HG03060 (cell line): ENCODE measurements at regions not wholly inside any gene's neighbourhood (a gene's known extent, or its start where the extent isn't known, plus 50 kb on each side); places are given as distances from the start of the nearest gene placed in this dataset.
"Not testable (repeated sequence)": the region's sequence is repeated elsewhere in the genome, so short reads cannot be mapped to it uniquely, and the experiment has no call there.

Experiments
- ATAC-seq: cut with Tn5 transposase; IDR thresholded peaks from one replicate; pipeline ENCODE4 v1.9.1; 2021; ENCODE audit warnings: low read depth, moderate number of reproducible peaks; ENCODE audit not compliant: unreplicated experiment

GRCh38 chr5:164062304-164062703 is 556.9 kb downstream of the MAT2B start:
- ATAC-seq = no peak

GRCh38 chr5:164065266-164065665 is 559.8 kb downstream of the MAT2B start:
- no peak for ATAC-seq

GRCh38 chr5:164071671-164072070 is 566.3 kb downstream of the MAT2B start:
- no peak for ATAC-seq

- ATAC-seq = no peak
These were observed 567.7 kb downstream of the MAT2B start for GRCh38 chr5:164073081-164073480.

- no peak for ATAC-seq
These were observed 571.1 kb downstream of the MAT2B start for GRCh38 chr5:164076556-164076955.

- ATAC-seq = no peak
These were observed 584.9 kb downstream of the MAT2B start for GRCh38 chr5:164090358-164090757.

GRCh38 chr5:164091836-164092235 is 586.4 kb downstream of the MAT2B start:
- ATAC-seq = no peak

GRCh38 chr5:164094291-164094690 is 588.9 kb downstream of the MAT2B start:
- no peak for ATAC-seq

- ATAC-seq = no peak
These were observed 592.3 kb downstream of the MAT2B start for GRCh38 chr5:164097749-164098148.

- no peak for ATAC-seq
These were observed 593.1 kb downstream of the MAT2B start for GRCh38 chr5:164098531-164098930.

GRCh38 chr5:164098979-164099378 is 593.6 kb downstream of the MAT2B start:
- no peak for ATAC-seq

- no peak for ATAC-seq
These were observed 610.0 kb downstream of the MAT2B start for GRCh38 chr5:164115420-164115819.

- ATAC-seq = peak; percentile 67
These were observed 614.5 kb downstream of the MAT2B start for GRCh38 chr5:164119806-164120447.

- ATAC-seq = no peak
These were observed 622.1 kb downstream of the MAT2B start for GRCh38 chr5:164127527-164127926.

- ATAC-seq = no peak
These were observed 626.9 kb downstream of the MAT2B start for GRCh38 chr5:164132358-164132757.

- ATAC-seq = no peak
These were observed 631.7 kb downstream of the MAT2B start for GRCh38 chr5:164137095-164137494.

GRCh38 chr5:164139423-164139822 is 634.0 kb downstream of the MAT2B start:
- ATAC-seq = no peak

- no peak for ATAC-seq
These were observed 640.0 kb downstream of the MAT2B start for GRCh38 chr5:164145458-164145857.

- no peak for ATAC-seq
These were observed 640.8 kb downstream of the MAT2B start for GRCh38 chr5:164146223-164146622.

- no peak for ATAC-seq
These were observed 642.9 kb downstream of the MAT2B start for GRCh38 chr5:164148292-164148691.

- not testable (repeated sequence) for ATAC-seq
These were observed 647.1 kb downstream of the MAT2B start for GRCh38 chr5:164152539-164152938.

GRCh38 chr5:164153469-164154172 is 648.2 kb downstream of the MAT2B start:
- ATAC-seq = no peak
